HL-60 (cell line): ENCODE measurements at regions not wholly inside any gene's neighbourhood (a gene's known extent, or its start where the extent isn't known, plus 50 kb on each side); places are given as distances from the start of the nearest gene placed in this dataset.
A peak's percentile ranks its signal among the peaks of the same experiment; 100 is the strongest.

Experiments
- DNase-seq, 2 experiments: peaks; one replicate each; pipeline ENCODE4 v3.0.0-alpha.2; 2010 to 2020; ENCODE audit warnings: low read depth in 1 of 2, low spot score in 1 of 2
- H3K27ac ChIP-seq: fragments of 250-450 bp; sonication (Bioruptor Pico); replicated peaks from 2 replicates; pipeline ENCODE4 v1.5.1; 2020; ENCODE audit warnings: mild to moderate bottlenecking, moderate library complexity
- H3K27me3 ChIP-seq: fragments of 250-450 bp; sonication (Bioruptor Pico); 2 replicates; pipeline ENCODE4 v1.5.1; 2021; ENCODE audit warnings: mild to moderate bottlenecking, moderate library complexity; ENCODE audit not compliant: insufficient read depth, poor library complexity, severe bottlenecking
- H3K4me3 ChIP-seq: replicated peaks from 2 replicates; pipeline ENCODE4 v1.5.1; 2011; ENCODE audit warnings: mild to moderate bottlenecking, control low read depth, low read length; ENCODE audit not compliant: insufficient read depth
- GABPA ChIP-seq: IDR thresholded peaks from 2 replicates; pipeline ENCODE4 v1.6.1; 2012; ENCODE audit warnings: low read depth
- POLR2AphosphoS5 ChIP-seq: IDR thresholded peaks from 2 replicates; pipeline ENCODE4 v1.6.1; 2012; ENCODE audit warnings: low read depth
- SPI1 ChIP-seq: IDR thresholded peaks from 2 replicates; pipeline ENCODE4 v1.6.1; 2012; ENCODE audit warnings: low read depth, mild to moderate bottlenecking, borderline replicate concordance
- TF ChIP-seq, protein P1 (sequence below): IDR thresholded peaks from 2 replicates; pipeline ENCODE4 v1.6.1; 2012; ENCODE audit warnings: low read depth; ENCODE audit not compliant: insufficient replicate concordance
- TF ChIP-seq, protein P2 (sequence below): IDR thresholded peaks from one replicate; pipeline ENCODE4 v1.5.1; 2011; ENCODE audit warnings: low read length, control low read depth, inconsistent platforms; ENCODE audit not compliant: insufficient read depth

DNA sequence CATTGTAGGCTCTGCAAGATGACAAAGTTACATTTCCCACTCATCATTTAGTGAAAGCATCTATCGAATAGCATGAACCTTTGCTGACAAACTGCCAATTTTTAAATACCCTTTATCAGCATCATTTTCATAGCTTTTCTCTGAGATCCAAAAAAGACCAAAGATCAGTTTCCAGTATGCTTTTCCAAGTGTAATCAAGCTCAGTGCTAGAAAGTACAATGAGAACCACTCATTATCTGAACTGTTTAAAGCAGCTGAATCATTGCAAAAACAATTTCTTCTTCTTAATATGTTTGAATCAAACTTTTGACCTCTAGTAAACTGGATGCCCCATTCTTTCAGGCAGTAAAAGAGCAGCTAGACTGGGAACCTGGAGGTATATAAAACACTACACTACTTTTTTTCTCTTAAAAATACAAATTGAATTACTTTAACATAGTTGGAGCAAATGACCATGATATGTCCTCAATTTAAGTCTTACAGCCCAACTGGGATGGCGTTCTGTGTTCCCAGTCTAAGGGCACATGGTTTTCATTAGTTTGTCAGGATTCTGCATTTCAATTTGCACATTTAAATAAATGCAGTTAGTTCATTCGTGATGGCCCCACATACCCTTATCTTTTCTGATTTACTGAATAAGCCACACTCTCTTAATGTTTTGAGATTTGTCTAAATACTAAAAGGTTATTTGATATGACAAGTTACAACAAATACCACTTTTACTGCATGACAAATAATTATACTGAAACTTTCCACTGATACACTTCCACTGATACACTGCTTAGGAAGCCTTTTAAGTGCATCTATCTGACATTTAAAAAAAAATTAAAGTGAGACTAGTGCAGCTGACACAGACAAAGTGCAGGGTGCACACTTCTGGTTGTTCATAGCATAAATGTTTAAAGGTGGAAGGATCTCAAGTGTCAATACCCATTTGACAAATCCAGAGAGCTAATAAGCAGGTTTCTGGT, 146.0 kb upstream of the FRMD4B start:
- Histone ChIP-seq H3K27ac (no peak overlapping the region), H3K27me3 (no peaks in the 10 kb centered on the region), H3K4me3 (no peak overlapping the region)
- TF ChIP-seq, protein P1, sequence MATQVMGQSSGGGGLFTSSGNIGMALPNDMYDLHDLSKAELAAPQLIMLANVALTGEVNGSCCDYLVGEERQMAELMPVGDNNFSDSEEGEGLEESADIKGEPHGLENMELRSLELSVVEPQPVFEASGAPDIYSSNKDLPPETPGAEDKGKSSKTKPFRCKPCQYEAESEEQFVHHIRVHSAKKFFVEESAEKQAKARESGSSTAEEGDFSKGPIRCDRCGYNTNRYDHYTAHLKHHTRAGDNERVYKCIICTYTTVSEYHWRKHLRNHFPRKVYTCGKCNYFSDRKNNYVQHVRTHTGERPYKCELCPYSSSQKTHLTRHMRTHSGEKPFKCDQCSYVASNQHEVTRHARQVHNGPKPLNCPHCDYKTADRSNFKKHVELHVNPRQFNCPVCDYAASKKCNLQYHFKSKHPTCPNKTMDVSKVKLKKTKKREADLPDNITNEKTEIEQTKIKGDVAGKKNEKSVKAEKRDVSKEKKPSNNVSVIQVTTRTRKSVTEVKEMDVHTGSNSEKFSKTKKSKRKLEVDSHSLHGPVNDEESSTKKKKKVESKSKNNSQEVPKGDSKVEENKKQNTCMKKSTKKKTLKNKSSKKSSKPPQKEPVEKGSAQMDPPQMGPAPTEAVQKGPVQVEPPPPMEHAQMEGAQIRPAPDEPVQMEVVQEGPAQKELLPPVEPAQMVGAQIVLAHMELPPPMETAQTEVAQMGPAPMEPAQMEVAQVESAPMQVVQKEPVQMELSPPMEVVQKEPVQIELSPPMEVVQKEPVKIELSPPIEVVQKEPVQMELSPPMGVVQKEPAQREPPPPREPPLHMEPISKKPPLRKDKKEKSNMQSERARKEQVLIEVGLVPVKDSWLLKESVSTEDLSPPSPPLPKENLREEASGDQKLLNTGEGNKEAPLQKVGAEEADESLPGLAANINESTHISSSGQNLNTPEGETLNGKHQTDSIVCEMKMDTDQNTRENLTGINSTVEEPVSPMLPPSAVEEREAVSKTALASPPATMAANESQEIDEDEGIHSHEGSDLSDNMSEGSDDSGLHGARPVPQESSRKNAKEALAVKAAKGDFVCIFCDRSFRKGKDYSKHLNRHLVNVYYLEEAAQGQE: no peak
- TF ChIP-seq GABPA: no peak
- no peak for TF ChIP-seq POLR2AphosphoS5
- TF ChIP-seq, protein P2, sequence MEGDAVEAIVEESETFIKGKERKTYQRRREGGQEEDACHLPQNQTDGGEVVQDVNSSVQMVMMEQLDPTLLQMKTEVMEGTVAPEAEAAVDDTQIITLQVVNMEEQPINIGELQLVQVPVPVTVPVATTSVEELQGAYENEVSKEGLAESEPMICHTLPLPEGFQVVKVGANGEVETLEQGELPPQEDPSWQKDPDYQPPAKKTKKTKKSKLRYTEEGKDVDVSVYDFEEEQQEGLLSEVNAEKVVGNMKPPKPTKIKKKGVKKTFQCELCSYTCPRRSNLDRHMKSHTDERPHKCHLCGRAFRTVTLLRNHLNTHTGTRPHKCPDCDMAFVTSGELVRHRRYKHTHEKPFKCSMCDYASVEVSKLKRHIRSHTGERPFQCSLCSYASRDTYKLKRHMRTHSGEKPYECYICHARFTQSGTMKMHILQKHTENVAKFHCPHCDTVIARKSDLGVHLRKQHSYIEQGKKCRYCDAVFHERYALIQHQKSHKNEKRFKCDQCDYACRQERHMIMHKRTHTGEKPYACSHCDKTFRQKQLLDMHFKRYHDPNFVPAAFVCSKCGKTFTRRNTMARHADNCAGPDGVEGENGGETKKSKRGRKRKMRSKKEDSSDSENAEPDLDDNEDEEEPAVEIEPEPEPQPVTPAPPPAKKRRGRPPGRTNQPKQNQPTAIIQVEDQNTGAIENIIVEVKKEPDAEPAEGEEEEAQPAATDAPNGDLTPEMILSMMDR: no peak
- TF ChIP-seq SPI1: no peak
- no peak for DNase-seq

- TF ChIP-seq, protein P2: no peak
- no peak for TF ChIP-seq SPI1
- TF ChIP-seq, protein P1: no peak
- no peak for TF ChIP-seq POLR2AphosphoS5
- TF ChIP-seq GABPA: no peak
- no peaks in the 10 kb centered on the region for H3K27me3 ChIP-seq
- no peak overlapping the region for H3K27ac ChIP-seq
- DNase-seq: no peak
- no peak overlapping the region for H3K4me3 ChIP-seq
These were observed 144.7 kb upstream of the FRMD4B start for GRCh38 chr3:69530554-69530953.

GRCh38 chr3:69527498-69527897, 141.6 kb upstream of the FRMD4B start:
- TF ChIP-seq GABPA: no peak
- Histone ChIP-seq H3K4me3 (no peak overlapping the region), H3K27ac (no peak overlapping the region), H3K27me3 (no peaks in the 10 kb centered on the region)
- DNase-seq: no peak

- Histone ChIP-seq H3K4me3 (no peak overlapping the region), H3K27ac (no peak overlapping the region)
- TF ChIP-seq, protein P2: no peak
- TF ChIP-seq SPI1: peak; percentile 67; the same call in 1 of the 2 replicates
- TF ChIP-seq, protein P1: no peak
These were observed 138.9 kb upstream of the FRMD4B start for GRCh38 chr3:69524816-69525215.

More at GRCh38 chr3:69524816-69525215, 138.9 kb upstream of the FRMD4B start:
- DNase-seq: peak in 1 of 2 experiments; percentile 8
- H3K27me3 ChIP-seq: no peaks in the 10 kb centered on the region
